Ishikawa (cell line): ENCODE measurements at regions not wholly inside any gene's neighbourhood (a gene's known extent, or its start where the extent isn't known, plus 50 kb on each side); places are given as distances from the start of the nearest gene placed in this dataset.

Experiments used
- CEBPB ChIP-seq: IDR thresholded peaks from 2 replicates; pipeline ENCODE4 v1.6.1; 2012
- CREB1 ChIP-seq: IDR thresholded peaks from 2 replicates; pipeline ENCODE4 v1.6.1; 2012; ENCODE audit warnings: low read depth
- EGR1 ChIP-seq: IDR thresholded peaks from 2 replicates; pipeline ENCODE4 v1.6.1; 2012
- EP300 ChIP-seq: IDR thresholded peaks from 2 replicates; pipeline ENCODE4 v1.6.1; 2012; ENCODE audit warnings: borderline replicate concordance
- FOXM1 ChIP-seq: IDR thresholded peaks from 2 replicates; pipeline ENCODE4 v1.6.1; 2012; ENCODE audit warnings: low read depth, borderline replicate concordance
- MAX ChIP-seq: IDR thresholded peaks from 2 replicates; pipeline ENCODE4 v1.6.1; 2012
- NFIC ChIP-seq: IDR thresholded peaks from 2 replicates; pipeline ENCODE4 v1.6.1; 2012
- RAD21 ChIP-seq: IDR thresholded peaks from 2 replicates; pipeline ENCODE4 v1.6.1; 2012; ENCODE audit warnings: low read depth
- TAF1 ChIP-seq: IDR thresholded peaks from 2 replicates; pipeline ENCODE4 v1.6.1; 2012; ENCODE audit warnings: low read depth, mild to moderate bottlenecking
- TCF12 ChIP-seq: IDR thresholded peaks from 2 replicates; pipeline ENCODE4 v1.6.1; 2012; ENCODE audit warnings: low read depth
- TEAD4 ChIP-seq: IDR thresholded peaks from 2 replicates; pipeline ENCODE4 v1.6.1; 2012
- USF1 ChIP-seq: IDR thresholded peaks from 2 replicates; pipeline ENCODE4 v1.6.1; 2012
- YY1 ChIP-seq: IDR thresholded peaks from 2 replicates; pipeline ENCODE4 v1.6.1; 2012; ENCODE audit warnings: low read depth
- ZBTB7A ChIP-seq: IDR thresholded peaks from 2 replicates; pipeline ENCODE4 v1.6.1; 2012; ENCODE audit warnings: low read depth
- TF ChIP-seq, protein P1 (sequence below): IDR thresholded peaks from 2 replicates; pipeline ENCODE4 v1.6.1; 2012; ENCODE audit warnings: low read depth, mild to moderate bottlenecking

GRCh38 chr2:199696048-199696447 lies 154.9 kb downstream of the FTCDNL1 start:
- TF ChIP-seq EGR1 (no peak), RAD21 (no peak), CREB1 (no peak), TEAD4 (no peak), TAF1 (no peak), FOXM1 (no peak), ZBTB7A (no peak), CEBPB (no peak), NFIC (no peak), YY1 (no peak), EP300 (no peak), USF1 (no peak), MAX (no peak)

DNA sequence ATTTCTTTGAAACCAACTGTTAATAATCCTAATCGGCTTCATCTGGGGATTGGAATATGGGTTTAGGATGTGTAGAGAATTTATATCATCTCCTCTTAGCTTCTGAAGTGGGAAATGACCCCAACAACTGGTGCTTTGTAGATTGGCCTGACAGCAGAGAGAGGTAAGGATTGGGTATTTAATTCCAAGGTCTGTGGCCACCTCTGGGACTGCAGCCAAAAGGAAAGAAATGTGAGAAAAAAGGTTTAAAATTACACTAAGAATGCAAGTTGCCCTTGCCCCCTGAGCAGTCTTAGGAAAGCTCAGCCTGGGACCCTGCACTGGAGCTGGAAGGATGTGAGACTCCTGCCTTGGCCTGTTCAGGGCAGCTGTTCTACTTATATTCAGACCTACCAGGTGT lies 157.1 kb downstream of the FTCDNL1 start:
- TF ChIP-seq TAF1 (no peak), CREB1 (no peak), NFIC (no peak), RAD21 (no peak), FOXM1 (no peak), MAX (no peak), ZBTB7A (no peak), TEAD4 (no peak)

- TF ChIP-seq TAF1 (no peak), CREB1 (no peak), TEAD4 (no peak), TCF12 (no peak), CEBPB (no peak)
Observed at GRCh38 chr2:199692489-199692888, 158.5 kb downstream of the FTCDNL1 start.

DNA sequence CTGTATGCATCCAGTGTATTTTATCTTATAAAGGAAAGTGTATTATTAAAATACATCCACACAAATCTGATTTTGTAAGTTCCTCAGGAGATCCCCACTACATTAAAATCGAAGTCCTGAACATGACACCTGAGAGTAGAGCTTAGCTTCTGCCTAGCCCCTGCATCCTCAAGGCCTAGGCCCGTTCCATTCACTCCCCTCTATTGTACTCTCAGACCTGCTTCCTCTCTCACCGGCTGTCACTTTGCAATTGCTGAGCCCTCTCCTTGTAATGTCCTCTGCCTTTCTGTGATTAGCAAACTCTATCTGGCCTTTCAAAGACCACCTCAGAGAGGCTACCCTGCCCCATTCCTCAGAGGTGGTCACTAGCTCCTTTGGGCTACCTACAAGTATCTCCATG lies 160.8 kb downstream of the FTCDNL1 start:
- TF ChIP-seq, protein P1, sequence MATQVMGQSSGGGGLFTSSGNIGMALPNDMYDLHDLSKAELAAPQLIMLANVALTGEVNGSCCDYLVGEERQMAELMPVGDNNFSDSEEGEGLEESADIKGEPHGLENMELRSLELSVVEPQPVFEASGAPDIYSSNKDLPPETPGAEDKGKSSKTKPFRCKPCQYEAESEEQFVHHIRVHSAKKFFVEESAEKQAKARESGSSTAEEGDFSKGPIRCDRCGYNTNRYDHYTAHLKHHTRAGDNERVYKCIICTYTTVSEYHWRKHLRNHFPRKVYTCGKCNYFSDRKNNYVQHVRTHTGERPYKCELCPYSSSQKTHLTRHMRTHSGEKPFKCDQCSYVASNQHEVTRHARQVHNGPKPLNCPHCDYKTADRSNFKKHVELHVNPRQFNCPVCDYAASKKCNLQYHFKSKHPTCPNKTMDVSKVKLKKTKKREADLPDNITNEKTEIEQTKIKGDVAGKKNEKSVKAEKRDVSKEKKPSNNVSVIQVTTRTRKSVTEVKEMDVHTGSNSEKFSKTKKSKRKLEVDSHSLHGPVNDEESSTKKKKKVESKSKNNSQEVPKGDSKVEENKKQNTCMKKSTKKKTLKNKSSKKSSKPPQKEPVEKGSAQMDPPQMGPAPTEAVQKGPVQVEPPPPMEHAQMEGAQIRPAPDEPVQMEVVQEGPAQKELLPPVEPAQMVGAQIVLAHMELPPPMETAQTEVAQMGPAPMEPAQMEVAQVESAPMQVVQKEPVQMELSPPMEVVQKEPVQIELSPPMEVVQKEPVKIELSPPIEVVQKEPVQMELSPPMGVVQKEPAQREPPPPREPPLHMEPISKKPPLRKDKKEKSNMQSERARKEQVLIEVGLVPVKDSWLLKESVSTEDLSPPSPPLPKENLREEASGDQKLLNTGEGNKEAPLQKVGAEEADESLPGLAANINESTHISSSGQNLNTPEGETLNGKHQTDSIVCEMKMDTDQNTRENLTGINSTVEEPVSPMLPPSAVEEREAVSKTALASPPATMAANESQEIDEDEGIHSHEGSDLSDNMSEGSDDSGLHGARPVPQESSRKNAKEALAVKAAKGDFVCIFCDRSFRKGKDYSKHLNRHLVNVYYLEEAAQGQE, result no peak
- no peak for TF ChIP-seq USF1
- no peak for TF ChIP-seq RAD21
- TF ChIP-seq TEAD4, result no peak
- no peak for TF ChIP-seq EP300

GRCh38 chr2:199685669-199686068 lies 165.3 kb downstream of the FTCDNL1 start:
- TF ChIP-seq USF1 (no peak), CREB1 (no peak), TCF12 (no peak), CEBPB (no peak), EGR1 (no peak), ZBTB7A (no peak), NFIC (no peak), FOXM1 (no peak), TAF1 (no peak), YY1 (no peak), RAD21 (no peak), TEAD4 (no peak), MAX (no peak), EP300 (no peak)
- TF ChIP-seq, protein P1, result no peak

DNA sequence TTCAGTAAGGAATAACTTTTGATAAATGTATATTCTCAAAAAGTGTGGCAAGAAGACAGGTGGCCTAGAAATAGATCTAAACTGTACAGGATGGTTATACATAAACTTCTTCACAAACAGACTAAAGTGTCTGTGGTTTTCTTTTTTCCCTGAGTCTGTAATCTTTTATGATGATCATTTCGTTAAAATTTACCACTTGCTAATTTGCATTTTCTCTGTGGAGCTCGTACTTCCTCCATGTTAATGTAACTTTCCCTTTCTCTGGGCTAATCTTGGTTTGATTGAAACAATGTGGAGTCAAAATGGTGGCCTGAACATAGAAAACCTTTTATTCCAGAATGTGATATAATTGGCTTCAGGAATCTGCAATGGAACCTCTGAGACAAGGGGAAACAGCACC lies 166.2 kb downstream of the FTCDNL1 start:
- TF ChIP-seq, protein P1, result no peak
- TF ChIP-seq TEAD4 (no peak), RAD21 (no peak), MAX (no peak), USF1 (no peak), CREB1 (no peak), TCF12 (no peak), TAF1 (no peak), ZBTB7A (no peak), EGR1 (no peak), FOXM1 (no peak), NFIC (no peak), YY1 (no peak)
